ENCODE measurements at regions not wholly inside any gene's neighbourhood (a gene's known extent, or its start where the extent isn't known, plus 50 kb on each side); places are given as distances from the start of the nearest gene placed in this dataset.

DNA sequence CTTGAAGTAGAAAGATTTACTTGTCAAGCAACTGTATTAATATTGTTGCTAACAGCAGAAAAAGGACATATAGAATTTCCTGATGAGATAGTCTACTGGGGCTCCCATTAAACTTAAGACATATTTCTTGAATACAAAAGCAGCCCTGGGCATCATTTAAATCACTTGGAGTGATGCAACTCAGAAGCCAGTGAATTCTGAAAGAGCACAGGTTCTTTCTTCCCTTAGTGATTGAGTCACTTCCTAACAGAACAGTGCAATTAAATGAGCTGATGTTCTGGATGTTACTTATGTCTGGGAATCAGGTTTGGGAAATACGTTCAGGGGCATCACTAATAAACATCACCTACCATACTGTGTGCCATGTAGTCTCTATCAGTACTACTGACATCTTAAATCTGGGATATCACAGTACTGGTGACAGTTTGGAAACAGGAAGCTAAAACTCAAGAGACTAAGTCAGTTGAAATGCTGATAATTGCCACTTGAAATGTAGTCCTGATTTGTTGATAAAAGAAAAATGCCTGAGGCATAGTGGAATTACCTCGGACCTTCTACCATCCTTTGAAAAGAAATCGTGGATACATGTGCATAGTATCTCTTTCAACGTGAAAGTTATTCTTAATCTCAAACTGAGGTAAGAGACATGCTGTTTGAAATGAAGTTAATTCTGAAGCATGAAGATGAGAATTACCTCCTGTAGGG is 249.2 kb upstream of the GPRIN3 start:
- DNase-seq (ENCODE audit: extremely low spot score, insufficient read length, low read depth) (no peak), FAIRE-seq (no peak)

DNA sequence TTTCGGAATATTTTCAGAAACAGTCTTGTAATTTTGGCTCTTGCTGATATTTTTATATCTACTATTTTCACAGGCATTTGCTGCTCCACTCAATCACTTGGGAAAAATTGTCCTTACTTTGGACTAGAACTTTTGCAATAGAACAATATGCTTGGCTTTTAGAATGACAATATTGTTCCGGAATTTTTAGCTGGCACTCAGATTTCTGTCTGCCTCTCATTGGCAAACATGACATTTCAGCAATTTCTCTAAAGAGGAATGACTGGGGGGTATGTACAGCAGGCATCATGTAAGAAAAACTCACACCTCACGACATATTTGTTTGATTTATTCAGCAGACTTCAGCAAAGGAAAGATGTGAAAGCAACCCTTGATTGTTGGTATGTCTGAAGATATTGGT is 243.6 kb upstream of the GPRIN3 start:
- FAIRE-seq (no peak), DNase-seq (ENCODE audit: extremely low spot score, insufficient read length, low read depth) (no peak)

DNA sequence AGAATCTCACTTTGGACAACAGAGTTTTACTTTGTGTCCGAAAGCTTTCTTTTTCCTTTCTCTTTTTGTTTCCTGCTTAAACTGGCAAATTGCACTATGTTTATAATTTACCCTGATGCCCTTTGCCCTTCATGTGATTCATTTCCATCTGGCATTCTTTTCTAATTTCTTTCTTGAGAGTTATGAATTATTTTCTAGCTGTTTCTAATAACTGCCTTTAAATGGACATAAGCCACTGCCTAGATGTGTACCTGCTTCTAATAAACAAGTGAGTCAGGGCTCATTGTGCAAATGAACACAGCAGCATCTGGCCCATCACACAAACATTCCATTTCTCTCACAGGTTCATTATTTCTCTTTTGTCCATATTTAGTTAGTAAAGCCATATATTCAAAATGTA is 242.3 kb upstream of the GPRIN3 start:
- no peak for DNase-seq (ENCODE audit: extremely low spot score, insufficient read length, low read depth)
- FAIRE-seq, result no peak

DNA sequence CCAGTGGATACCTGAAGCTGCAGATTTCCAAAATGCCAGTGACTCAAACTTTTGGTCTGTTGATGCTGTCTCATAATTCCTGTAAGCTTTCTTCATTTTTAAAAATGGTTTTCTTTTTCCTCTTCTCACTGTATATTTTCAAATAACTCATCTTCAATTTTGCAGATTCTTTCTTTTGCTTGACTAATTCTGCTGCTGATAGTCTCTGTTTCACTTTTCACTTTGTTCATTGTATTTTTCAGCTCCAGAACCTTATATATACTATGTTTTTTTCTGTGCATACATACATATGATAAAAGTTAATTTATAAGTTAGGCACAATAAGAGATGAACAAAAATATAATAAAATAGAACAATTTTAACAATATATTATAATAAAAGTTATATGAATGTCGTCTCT is 237.7 kb upstream of the GPRIN3 start:
- no peak for FAIRE-seq
- no peak for DNase-seq (ENCODE audit: extremely low spot score, insufficient read length, low read depth)

DNA sequence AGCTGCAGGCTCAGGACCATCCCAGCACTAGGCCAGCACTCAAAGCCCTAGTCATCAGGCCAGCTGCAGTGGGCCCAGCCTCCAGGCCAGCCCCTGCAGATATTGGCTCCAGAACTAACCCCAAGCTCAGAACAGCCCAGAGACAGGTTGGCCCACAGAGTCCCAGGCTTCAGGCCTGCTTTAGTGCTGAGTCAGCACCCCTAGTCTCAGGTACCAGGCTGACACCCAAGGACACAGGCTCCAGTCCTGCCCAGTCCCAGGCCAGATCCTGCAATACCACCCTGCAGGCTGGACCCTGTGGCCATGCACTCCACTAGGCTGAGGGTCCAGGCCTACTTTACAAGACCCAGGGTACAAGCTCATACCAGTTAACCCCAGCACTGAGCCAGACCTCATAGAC is 234.4 kb upstream of the GPRIN3 start:
- FAIRE-seq (no peak), DNase-seq (ENCODE audit: extremely low spot score, insufficient read length, low read depth) (no peak)

DNA sequence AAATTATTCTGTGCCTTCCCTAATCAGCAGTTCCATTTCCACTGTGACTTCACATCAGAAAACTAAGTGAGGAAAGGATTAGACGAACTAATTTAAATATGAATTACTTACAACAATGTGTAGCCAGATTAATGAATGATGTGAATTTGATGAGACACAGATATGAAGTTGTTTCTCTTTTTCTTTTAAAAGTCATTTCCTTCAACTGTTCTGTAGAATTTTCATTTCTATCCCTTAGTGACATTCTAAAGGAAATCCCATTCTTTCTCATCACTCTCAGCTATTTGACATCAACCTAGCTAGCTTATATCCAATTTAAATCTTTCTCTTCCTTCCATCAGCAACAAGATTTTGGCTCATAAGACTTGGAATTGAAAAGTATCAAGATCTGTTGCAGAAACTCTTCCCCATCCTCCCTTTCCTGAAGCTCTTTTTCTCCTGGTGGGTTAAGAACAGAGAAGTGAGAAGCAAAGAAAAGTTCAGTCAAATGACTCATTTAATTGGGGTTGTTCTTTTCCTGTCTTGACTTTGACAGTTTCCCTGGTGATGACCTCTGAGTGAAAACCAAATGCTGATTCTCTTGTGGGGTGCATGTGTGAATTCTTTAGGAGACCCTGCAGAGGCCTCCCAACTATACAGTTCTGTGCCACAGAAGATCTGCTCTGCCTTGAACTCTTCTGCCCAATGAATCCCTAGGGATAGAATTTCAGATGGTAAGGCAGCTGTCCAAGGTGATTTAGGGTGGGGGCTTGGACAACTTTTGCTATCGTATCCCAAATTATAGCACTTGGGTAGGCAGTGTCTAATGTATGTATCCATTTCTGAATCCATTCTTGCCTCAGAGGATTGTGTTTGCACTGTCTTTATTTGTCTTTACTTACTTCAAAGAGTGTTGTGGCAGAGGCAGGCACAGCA is 232.5 kb upstream of the GPRIN3 start:
- no peak for DNase-seq (ENCODE audit: extremely low spot score, insufficient read length, low read depth)
- no peak for FAIRE-seq

DNA sequence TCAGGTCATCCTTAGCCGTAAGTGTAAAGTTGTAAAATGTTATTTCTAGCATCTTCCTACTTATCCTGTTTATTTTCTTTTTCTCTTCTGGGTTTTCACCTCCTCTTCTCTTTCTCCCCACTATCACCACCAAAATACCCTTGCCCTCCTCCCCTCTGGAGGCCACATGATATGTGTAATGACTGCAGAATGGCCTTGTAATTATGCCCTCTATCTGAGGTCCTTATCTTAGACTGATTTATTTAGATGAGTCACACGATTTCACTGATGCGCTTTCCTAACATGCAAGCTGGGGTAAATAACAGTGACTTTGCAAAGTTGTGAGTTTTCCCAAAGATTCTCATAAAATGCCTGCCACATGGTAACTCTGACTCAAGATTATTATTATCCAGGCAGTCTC is 231.8 kb upstream of the GPRIN3 start:
- DNase-seq (ENCODE audit: extremely low spot score, insufficient read length, low read depth), result no peak
- FAIRE-seq, result no peak

DNA sequence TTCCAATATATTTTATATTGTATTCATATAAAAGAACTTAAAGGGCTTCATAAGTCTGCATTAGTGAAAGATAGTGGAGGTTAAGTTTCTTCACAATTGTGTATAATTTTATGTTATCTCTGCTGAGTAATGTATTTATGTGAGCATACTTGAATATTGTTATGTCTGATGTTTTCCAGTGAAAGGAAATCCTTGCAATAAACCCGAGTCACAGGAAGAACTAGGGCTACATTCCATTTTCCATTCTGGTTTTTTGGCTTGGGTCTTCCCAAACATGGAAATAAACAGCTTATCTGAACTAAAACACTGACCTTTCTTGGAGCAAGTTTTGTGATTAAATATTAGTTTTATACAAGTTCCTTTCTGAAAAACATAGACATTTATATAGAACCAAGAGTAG is 231.3 kb upstream of the GPRIN3 start:
- DNase-seq (ENCODE audit: extremely low spot score, insufficient read length, low read depth) (no peak), FAIRE-seq (no peak)

DNA sequence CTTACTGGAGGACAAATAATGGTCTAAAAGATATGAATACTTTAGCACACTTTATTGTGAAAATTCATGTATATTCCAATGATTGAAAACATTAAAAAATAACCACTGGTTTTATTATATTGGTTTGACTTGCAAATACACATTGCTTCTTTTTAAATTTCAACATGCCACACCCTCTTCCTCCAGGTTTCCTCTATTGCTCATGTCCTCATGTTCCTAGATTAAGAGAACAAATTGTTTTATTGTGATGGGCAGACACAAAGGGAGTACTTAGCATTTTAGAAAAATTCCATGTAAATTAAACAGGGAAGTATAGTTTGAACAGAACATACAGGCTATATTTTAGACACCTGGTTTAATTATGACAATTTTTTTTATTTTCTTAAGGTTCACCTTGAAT is 230.6 kb upstream of the GPRIN3 start:
- DNase-seq (ENCODE audit: extremely low spot score, insufficient read length, low read depth) (no peak), FAIRE-seq (no peak)

DNA sequence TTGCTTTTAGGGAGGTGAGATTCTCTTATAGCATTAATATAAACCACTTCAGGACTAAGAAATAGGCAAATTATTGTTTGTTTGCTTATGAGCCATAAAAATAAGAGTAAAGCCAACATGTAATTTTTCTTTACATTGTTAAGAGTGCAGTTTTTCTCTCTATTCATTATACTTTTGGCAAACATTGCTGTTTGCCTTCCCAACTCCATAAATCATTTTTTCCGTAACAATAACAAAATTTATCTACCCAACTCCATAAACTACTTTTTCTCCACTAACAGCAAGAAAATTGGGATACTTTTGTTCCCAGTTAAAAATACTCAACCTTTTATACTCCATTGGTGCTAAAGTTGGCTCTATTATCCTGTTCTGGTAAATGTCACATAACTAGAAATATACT is 229.7 kb upstream of the GPRIN3 start:
- FAIRE-seq (no peak), DNase-seq (ENCODE audit: extremely low spot score, insufficient read length, low read depth) (no peak)

DNA sequence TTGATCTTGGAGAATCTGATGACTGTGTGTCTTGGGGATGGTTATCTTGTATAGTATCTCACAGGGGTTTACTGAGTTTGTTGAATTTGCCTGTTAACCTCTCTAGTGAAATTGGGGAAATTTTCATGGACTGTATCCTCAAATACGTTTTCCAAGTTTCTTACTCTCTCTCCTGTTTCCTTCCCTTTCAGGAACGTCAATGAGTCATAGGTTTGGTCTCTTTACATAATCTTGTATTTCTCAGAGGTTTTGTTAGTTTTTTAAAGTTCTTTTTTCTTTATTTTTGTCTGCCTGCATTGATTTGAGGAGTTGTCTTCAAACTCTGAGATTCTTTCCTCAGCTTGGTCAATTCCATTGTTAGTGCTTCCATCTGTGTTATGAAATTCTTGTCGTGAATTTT is 227.7 kb upstream of the GPRIN3 start:
- no peak for DNase-seq (ENCODE audit: extremely low spot score, insufficient read length, low read depth)

DNA sequence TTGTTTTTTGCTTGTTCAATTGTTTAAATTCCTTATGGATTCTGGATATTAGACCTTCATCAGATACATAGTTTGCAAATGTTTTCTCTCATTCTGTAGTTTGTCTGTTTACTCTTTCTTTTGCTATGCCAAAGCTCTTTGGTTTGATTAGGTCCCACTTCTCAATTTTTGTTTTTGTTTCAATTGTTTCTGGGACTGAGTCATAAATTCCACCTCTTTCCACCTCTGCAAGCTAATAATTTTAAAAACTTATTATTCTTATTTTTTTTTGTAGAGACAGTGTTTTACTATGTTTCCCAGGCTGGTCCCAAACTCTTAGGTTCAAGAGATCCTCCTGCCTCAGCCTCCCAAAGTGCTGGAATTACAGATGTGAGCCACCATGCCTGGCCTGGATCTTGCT is 226.8 kb upstream of the GPRIN3 start:
- DNase-seq (ENCODE audit: extremely low spot score, insufficient read length, low read depth) (no peak), FAIRE-seq (no peak)

More for the DNA sequence above, 227.7 kb upstream of the GPRIN3 start:
- FAIRE-seq, result no peak

DNA sequence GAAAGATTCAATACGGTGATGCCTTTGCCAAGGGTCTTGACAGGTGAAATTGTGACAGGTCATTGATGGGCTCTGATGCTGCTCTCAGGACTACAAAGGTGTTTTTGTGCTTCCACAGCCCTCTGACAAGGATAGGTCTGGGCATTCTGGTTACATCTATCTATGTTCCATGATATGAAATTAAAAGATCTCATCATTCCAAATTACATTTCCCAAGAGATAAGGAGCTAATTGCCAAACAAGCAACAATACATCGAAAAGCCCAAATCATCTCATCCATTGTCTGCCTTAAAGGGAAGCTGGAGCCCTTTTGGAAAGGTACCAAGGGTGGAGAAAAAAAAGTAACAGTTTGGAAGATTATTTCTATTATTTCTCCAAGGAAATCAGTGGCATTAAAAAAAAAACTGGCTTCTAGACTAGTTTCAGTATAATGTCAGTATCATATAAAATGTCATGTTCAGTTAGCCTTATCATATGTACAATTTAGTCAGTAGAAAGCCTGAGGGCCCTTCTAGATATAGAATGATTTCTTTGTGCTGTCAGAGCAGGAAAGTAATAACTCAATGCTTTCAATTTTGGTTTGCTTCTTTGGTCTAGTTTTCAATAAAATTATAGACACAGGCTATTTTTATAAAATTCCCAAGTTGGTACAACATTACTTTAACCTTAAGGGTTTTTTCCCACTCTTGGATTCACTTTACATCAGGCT is 224.5 kb upstream of the GPRIN3 start:
- DNase-seq (ENCODE audit: extremely low spot score, insufficient read length, low read depth) (no peak), FAIRE-seq (no peak)

DNA sequence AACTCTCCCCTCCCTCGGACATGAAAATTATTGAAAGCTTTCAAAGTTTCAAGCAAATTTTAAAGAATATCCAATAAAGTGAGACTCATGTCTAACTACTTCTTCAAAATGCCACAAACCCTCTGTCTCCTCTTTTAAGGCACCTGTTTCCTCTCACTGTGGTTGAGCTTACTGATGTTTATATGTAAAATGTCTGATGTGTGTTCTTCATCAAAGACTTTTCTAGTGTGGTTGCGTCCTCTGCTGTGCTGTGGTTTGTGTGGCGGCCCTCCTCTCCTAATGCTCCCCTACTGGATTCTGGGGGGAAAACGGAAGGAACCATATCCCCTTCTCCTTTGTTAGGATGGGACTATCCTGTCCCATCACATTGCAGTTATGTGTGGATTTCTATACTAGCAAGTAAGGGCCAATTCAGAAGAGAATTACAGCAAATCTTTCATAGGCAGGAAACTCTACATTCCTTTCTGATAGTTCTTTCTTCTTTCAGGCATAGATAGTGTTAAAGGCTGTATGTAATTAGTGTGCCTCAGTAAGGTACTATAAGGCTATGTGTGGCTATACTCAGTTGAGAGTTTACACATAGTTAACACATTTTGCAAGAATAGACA is 221.0 kb upstream of the GPRIN3 start:
- no peak for DNase-seq (ENCODE audit: extremely low spot score, insufficient read length, low read depth)
- no peak for FAIRE-seq

DNA sequence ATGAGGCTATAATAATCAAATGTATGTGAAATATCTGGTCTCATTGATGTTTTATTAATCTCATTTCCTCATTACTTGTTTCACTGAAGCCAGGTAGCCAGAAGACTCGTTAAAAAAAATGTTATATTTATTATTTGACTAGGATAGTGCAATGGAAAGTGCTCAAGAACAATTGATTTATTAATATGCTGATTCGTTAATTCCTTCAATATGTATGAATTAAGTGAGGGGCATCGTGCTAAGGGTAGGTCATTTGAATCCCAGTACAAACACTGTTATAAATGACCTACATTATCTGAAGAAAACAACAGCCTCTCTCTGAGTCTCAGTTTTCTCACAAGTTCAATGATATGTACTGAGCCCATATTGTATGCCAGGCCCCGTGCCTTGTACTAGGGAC is 214.2 kb upstream of the GPRIN3 start:
- DNase-seq (ENCODE audit: extremely low spot score, insufficient read length, low read depth), result no peak
- FAIRE-seq, result no peak

DNA sequence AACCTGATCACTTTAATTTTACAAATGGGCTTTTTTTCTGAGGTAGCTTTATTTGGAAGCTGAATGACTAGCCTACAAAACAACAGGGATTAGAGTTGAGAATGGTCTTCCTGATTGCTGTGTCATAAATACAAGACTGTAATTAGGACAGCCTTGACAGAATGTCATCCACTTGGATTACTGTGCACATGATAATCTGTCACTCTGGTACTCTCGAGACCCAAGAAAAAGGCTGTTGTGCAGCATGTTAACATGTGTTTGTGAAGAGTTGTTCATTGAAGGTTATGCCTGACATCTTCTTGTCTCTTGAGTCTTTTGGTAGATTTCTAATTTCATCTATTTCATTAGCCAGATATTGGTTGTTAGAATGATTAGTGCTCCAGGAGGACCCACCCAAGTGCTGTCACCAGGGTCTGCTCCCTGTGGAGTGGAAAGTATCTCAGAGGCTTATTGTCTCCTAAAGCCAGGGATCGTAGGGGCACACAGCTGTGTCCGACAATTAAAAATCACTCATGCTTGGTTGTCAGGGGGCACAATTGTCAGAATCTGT is 212.2 kb upstream of the GPRIN3 start:
- no peak for FAIRE-seq
- DNase-seq (ENCODE audit: extremely low spot score, insufficient read length, low read depth), result no peak

DNA sequence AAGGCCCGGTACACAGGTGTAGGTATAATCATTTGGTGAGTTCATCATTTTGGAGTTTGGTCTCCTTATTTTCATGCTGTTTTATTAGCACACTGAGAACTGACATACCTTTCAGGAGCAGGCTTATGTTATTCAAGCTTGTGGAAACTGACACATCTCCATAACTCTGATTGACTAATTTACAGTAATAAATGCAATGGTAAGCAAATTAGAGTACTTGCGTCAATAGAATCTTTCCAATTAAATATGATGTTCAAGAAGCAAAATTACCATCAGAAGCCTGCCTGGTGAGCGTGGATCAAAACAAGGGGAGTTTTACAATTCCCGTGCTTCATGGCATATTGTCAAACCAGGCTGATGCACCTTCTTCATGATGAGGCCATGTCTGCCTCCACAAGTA is 210.7 kb upstream of the GPRIN3 start:
- FAIRE-seq (no peak), DNase-seq (ENCODE audit: extremely low spot score, insufficient read length, low read depth) (no peak)

DNA sequence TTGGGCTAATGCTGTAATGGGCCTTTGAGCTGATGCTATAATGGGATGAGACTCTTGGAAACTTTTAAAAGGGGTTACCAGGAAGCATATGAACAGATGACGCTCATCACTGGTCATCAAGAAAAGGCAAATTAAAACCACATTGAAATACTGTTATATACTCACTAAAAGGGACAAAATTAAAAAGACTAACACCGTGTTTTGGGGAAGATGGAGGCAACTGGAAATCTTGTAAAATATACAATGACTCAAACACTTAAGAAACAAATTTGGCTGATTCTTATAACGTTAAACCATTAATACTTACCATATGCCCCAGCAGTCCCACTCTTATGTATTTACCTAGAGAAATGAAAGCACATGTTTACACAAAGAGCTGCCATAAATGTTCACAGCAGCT is 207.2 kb upstream of the GPRIN3 start:
- FAIRE-seq, result no peak
- no peak for DNase-seq (ENCODE audit: extremely low spot score, insufficient read length, low read depth)

DNA sequence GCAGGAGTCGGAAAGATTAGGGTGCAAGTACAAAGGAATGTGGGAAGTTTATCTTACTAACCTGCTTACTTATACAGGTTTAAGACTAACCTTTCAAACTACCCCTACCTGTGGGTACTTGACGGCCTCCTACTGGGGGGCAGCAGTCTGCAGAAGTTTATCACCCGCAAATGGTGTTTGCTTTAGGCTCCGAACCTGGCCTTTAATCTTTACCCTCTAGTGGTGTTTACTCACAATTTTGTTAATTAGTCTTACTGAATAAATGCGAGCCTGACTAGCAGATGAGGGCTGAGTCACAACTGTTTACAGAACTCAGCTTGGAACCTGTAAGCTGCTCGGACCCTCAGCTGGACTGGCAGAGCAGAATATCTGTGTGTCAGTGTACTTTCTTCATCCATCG is 204.2 kb upstream of the GPRIN3 start:
- no peak for DNase-seq (ENCODE audit: extremely low spot score, insufficient read length, low read depth)
- no peak for FAIRE-seq

DNA sequence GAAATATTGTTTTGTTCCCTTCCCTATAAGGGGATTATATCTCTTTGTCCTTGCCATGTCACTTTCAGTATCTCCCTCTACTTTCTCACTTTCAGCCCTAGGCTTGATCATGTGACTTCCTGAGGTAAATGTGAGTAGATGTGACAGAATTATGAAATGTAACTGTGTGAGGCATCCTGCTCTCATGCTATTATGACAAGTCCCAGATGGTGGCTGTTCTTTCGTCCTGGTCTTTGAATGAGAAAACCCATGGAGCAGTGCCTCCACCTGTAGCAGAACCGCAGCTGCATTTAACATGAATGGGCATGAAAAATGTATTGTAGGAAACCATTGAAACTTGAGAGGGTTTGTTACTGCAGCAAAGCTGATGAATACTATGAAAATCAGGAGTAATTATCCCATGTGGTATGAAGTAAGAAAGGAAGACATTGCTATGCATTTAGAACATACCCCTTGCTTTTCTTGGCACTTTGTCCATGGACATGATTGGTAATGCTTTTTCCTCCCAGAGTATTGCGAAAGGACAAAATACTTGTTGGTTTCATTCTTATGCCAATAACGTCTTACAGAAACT is 202.2 kb upstream of the GPRIN3 start:
- DNase-seq (ENCODE audit: extremely low spot score, insufficient read length, low read depth), result no peak
- peak; percentile 70 for FAIRE-seq
